Keratinocyte (primary cell): ENCODE measurements at regions not wholly inside any gene's neighbourhood (a gene's known extent, or its start where the extent isn't known, plus 50 kb on each side); places are given as distances from the start of the nearest gene placed in this dataset.
"Not testable (repeated sequence)": the region's sequence is repeated elsewhere in the genome, so short reads cannot be mapped to it uniquely, and the experiment has no call there.

ENCODE experiments used
- DNase-seq: peaks from one replicate; pipeline ENCODE4 v3.0.0-alpha.2; 2011; ENCODE audit warnings: low read depth, missing footprints, low spot score
- FAIRE-seq: peaks from 2 replicates; lab custom pipeline; 2011; peaks lifted over from hg19 to GRCh38; lab: Jason Lieb, UNC
- H2AFZ ChIP-seq: 2 replicates; pipeline ENCODE4 v1.6.0; 2012; ENCODE audit warnings: low read length, control low read depth, inconsistent platforms; ENCODE audit not compliant: control insufficient read depth
- H3K27ac ChIP-seq: 2 replicates; pipeline ENCODE4 v1.5.1; 2011; ENCODE audit warnings: low read length; ENCODE audit not compliant: control insufficient read depth, insufficient read depth
- H3K27me3 ChIP-seq: 3 replicates; pipeline ENCODE4 v1.6.0; 2011; ENCODE audit warnings: low read length; ENCODE audit not compliant: control insufficient read depth, insufficient read depth; ENCODE audit errors: extremely low read depth
- H3K36me3 ChIP-seq, 2 experiments: 2 replicates in 1 of 2; 3 replicates in 1 of 2; pipeline ENCODE4 v1.5.1; 2011; ENCODE audit warnings: low read length in 2 of 2, mild to moderate bottlenecking in 1 of 2; ENCODE audit not compliant: control insufficient read depth in 2 of 2, insufficient read depth in 2 of 2; ENCODE audit errors: extremely low read depth in 1 of 2
- H3K4me1 ChIP-seq: 3 replicates; pipeline ENCODE4 v1.5.1; 2011; ENCODE audit warnings: low read length; ENCODE audit not compliant: control insufficient read depth, insufficient read depth; ENCODE audit errors: extremely low read depth
- H3K4me2 ChIP-seq: 3 replicates; pipeline ENCODE4 v1.6.0; 2011; ENCODE audit warnings: low read depth, low read length; ENCODE audit not compliant: control insufficient read depth, insufficient read depth; ENCODE audit errors: extremely low read depth
- H3K4me3 ChIP-seq, 3 experiments: fragments of 200-600 bp in 1 of 3; sonication (generic) in 1 of 3; 2 replicates in 2 of 3; 3 replicates in 1 of 3; pipeline ENCODE4 v1.5.1; 2011 to 2016; ENCODE audit warnings: low read length in 3 of 3, mild to moderate bottlenecking in 3 of 3, control low read depth in 2 of 3, inconsistent platforms in 1 of 3, low read depth in 1 of 3, mixed read lengths in 1 of 3, mixed run types in 1 of 3, moderate library complexity in 1 of 3; ENCODE audit not compliant: control insufficient read depth in 2 of 3, insufficient read depth in 2 of 3; ENCODE audit errors: extremely low read depth in 1 of 3
- H3K79me2 ChIP-seq: 2 replicates; pipeline ENCODE4 v1.6.0; 2012; ENCODE audit warnings: low read length; ENCODE audit not compliant: control insufficient read depth, insufficient read depth
- H3K9ac ChIP-seq: 3 replicates; pipeline ENCODE4 v1.6.0; 2011; ENCODE audit warnings: low read length; ENCODE audit not compliant: control insufficient read depth, insufficient read depth; ENCODE audit errors: extremely low read depth
- H3K9me1 ChIP-seq: 3 replicates; pipeline ENCODE4 v1.6.0; 2011; ENCODE audit warnings: low read length; ENCODE audit not compliant: control insufficient read depth, insufficient read depth; ENCODE audit errors: extremely low read depth
- H3K9me3 ChIP-seq: 2 replicates; pipeline ENCODE4 v1.5.1; 2012; ENCODE audit warnings: low read depth, low read length; ENCODE audit not compliant: control insufficient read depth
- H4K20me1 ChIP-seq: 3 replicates; pipeline ENCODE4 v1.6.0; 2011; ENCODE audit warnings: low read length; ENCODE audit not compliant: control insufficient read depth, insufficient read depth; ENCODE audit errors: extremely low read depth
- EZH2 ChIP-seq: IDR thresholded peaks from one replicate; pipeline ENCODE4 v1.6.1; 2012; ENCODE audit warnings: inconsistent platforms, mild to moderate bottlenecking, low read length, moderate library complexity
- dilution Hi-C: fragments of 300-500 bp; cut with MboI; formaldehyde crosslinking; loops from one replicate; pipeline ENCODE4 v1.7.0; 2020; ENCODE audit warnings: low sequenced_read_pairs; ENCODE audit not compliant: extremely low pct_ligation_motif_present
- TF ChIP-seq, protein P1 (sequence below), 3 experiments: IDR thresholded peaks in 1 of 3; conservative IDR thresholded peaks in 1 of 3; optimal IDR thresholded peaks in 1 of 3; 2 replicates in 2 of 3; 3 replicates in 1 of 3; pipeline versions ENCODE3 to v1.5.1; 2011; ENCODE audit warnings: low read length in 3 of 3, mild to moderate bottlenecking in 3 of 3, moderate library complexity in 2 of 3, control low read depth in 1 of 3, inconsistent platforms in 1 of 3; ENCODE audit not compliant: insufficient read depth in 2 of 3; ENCODE audit errors: extremely low read depth in 1 of 3

DNA sequence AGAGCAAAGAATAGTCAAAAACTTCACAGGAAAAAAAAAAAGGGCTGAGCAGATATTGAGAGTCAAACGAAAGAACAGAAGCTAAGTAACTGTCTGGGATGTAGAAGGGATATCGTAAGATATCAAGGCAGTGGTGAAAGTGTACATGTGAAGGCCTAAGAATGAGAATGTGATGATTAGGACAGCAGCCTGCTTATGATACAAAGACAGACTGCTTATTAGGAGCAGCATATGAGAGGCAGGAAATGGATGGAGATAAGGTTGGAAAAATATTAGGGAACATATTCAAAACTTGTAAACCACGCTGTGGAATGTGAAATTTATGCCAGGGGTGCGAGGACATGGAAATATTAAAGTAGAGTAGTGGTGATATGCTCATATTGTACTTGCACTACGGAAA, 133.1 kb upstream of the FAM174A start:
- H3K4me2 ChIP-seq, result no peak overlapping the region
- no peaks in the 10 kb centered on the region for H3K9me3 ChIP-seq
- H3K4me3 ChIP-seq, result no peak overlapping the region
- TF ChIP-seq EZH2, result no peak
- TF ChIP-seq, protein P1, sequence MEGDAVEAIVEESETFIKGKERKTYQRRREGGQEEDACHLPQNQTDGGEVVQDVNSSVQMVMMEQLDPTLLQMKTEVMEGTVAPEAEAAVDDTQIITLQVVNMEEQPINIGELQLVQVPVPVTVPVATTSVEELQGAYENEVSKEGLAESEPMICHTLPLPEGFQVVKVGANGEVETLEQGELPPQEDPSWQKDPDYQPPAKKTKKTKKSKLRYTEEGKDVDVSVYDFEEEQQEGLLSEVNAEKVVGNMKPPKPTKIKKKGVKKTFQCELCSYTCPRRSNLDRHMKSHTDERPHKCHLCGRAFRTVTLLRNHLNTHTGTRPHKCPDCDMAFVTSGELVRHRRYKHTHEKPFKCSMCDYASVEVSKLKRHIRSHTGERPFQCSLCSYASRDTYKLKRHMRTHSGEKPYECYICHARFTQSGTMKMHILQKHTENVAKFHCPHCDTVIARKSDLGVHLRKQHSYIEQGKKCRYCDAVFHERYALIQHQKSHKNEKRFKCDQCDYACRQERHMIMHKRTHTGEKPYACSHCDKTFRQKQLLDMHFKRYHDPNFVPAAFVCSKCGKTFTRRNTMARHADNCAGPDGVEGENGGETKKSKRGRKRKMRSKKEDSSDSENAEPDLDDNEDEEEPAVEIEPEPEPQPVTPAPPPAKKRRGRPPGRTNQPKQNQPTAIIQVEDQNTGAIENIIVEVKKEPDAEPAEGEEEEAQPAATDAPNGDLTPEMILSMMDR (optimal IDR thresholded peaks at IDR 0.05 in 1 of 3, IDR thresholded peaks at IDR 0.05 in 1 of 3, conservative IDR thresholded peaks at IDR 0.05 in 1 of 3; ENCODE audit: extremely low read depth in 1 of 3, insufficient read depth in 2 of 3, low read length in 3 of 3), result no peak
- no peak for DNase-seq
- H3K9ac ChIP-seq, result no peak overlapping the region
- no peaks in the 10 kb centered on the region for H3K9me1 ChIP-seq
- H4K20me1 ChIP-seq, result no peaks in the 10 kb centered on the region
- H3K4me1 ChIP-seq, result no peaks in the 10 kb centered on the region
- no peaks in the 10 kb centered on the region for H3K27me3 ChIP-seq
- no peak for FAIRE-seq
- H3K27ac ChIP-seq, result no peak overlapping the region
- no peaks in the 10 kb centered on the region for H3K79me2 ChIP-seq
- no peaks in the 10 kb centered on the region for H3K36me3 ChIP-seq
- dilution Hi-C loops, result no loop called here
- no peak overlapping the region for H2AFZ ChIP-seq

- DNase-seq (no peak), FAIRE-seq (no peak)
- H3K79me2 ChIP-seq, result no peaks in the 10 kb centered on the region
- H3K9me3 ChIP-seq, result no peaks in the 10 kb centered on the region
- no peaks in the 10 kb centered on the region for H3K9me1 ChIP-seq
- H3K27ac ChIP-seq, result no peak overlapping the region
- H3K4me2 ChIP-seq, result no peak overlapping the region
- TF ChIP-seq, protein P1 (optimal IDR thresholded peaks at IDR 0.05 in 1 of 3, IDR thresholded peaks at IDR 0.05 in 1 of 3, conservative IDR thresholded peaks at IDR 0.05 in 1 of 3; ENCODE audit: extremely low read depth in 1 of 3, insufficient read depth in 2 of 3, low read length in 3 of 3), result no peak
- no peak for TF ChIP-seq EZH2
- dilution Hi-C loops, result no loop called here
- H3K27me3 ChIP-seq, result no peaks in the 10 kb centered on the region
- H4K20me1 ChIP-seq, result no peaks in the 10 kb centered on the region
- H2AFZ ChIP-seq, result no peak overlapping the region
- H3K36me3 ChIP-seq, result no peaks in the 10 kb centered on the region
- H3K4me3 ChIP-seq, result no peak overlapping the region
- no peaks in the 10 kb centered on the region for H3K4me1 ChIP-seq
- H3K9ac ChIP-seq, result no peak overlapping the region
Observed at GRCh38 chr5:100401149-100401548, 134.0 kb upstream of the FAM174A start.

GRCh38 chr5:100398815-100399214, 136.4 kb upstream of the FAM174A start:
- H3K4me3 ChIP-seq, H3K4me1 ChIP-seq, H3K27ac ChIP-seq, H3K9me1 ChIP-seq, H3K9ac ChIP-seq, DNase-seq, dilution Hi-C loops, H3K79me2 ChIP-seq, H4K20me1 ChIP-seq, H3K9me3 ChIP-seq, FAIRE-seq, H3K27me3 ChIP-seq, H3K4me2 ChIP-seq, H2AFZ ChIP-seq, H3K36me3 ChIP-seq: not testable (repeated sequence)

DNA sequence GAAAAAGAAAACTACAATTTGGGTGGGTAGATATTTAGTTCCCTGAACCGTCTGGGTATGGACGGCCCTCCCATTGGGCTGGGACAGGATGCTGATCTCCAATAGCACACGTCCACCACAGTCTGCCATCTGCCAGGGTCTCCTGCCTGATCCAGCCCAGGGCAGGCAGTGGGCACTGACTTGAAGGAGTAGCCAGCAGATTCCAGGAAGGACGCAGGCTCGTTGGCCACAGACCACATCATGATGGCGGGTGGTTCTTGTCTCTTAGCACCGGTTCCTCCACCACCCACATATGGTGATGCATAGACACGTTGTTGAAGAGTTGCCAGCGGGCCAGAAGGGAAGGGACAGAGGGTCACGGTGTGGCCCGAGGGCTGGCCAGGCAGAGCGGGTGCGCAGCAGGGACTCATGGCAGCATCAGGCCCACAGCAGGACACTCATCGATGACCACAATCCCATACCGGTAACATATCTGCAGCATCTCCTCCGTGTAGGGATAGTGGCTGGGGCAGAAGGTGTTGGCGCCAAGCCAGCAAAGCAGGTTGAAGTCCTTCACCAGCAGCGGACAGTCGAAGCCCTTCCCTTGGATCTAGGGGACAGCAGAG, 155.8 kb upstream of the FAM174A start:
- H3K9ac ChIP-seq, H3K4me3 ChIP-seq, H3K27me3 ChIP-seq, H3K27ac ChIP-seq, dilution Hi-C loops, H3K4me2 ChIP-seq, H3K9me3 ChIP-seq, H3K4me1 ChIP-seq, H4K20me1 ChIP-seq, DNase-seq, H3K9me1 ChIP-seq, FAIRE-seq, H2AFZ ChIP-seq, H3K79me2 ChIP-seq, H3K36me3 ChIP-seq: not testable (repeated sequence)
